ENCODE measurements at regions not wholly inside any gene's neighbourhood (a gene's known extent, or its start where the extent isn't known, plus 50 kb on each side); places are given as distances from the start of the nearest gene placed in this dataset.

DNA sequence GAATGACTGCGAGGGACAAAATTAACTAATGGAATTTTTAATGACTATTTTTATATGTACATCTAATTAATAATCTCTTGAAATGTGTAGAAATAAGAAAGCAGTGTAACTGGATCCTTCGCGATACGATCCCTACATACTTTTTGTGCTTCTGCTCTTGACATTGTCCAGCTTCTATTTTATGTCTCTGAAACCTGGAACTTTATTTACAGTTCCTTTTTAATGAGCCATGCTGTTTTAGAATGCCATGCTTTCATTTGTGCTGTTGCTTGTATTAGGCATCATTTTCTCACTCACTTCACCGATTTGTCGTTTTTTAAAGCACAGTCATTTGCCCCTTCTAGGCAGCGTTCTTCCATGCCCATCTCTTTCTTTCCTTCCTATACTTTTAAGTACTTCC is 301.3 kb downstream of the EDEM1 start:
- TF ChIP-seq, protein P1, sequence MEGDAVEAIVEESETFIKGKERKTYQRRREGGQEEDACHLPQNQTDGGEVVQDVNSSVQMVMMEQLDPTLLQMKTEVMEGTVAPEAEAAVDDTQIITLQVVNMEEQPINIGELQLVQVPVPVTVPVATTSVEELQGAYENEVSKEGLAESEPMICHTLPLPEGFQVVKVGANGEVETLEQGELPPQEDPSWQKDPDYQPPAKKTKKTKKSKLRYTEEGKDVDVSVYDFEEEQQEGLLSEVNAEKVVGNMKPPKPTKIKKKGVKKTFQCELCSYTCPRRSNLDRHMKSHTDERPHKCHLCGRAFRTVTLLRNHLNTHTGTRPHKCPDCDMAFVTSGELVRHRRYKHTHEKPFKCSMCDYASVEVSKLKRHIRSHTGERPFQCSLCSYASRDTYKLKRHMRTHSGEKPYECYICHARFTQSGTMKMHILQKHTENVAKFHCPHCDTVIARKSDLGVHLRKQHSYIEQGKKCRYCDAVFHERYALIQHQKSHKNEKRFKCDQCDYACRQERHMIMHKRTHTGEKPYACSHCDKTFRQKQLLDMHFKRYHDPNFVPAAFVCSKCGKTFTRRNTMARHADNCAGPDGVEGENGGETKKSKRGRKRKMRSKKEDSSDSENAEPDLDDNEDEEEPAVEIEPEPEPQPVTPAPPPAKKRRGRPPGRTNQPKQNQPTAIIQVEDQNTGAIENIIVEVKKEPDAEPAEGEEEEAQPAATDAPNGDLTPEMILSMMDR (IDR thresholded peaks at IDR 0.05) = no peak
- no peak for TF ChIP-seq POLR2A (IDR thresholded peaks at IDR 0.05)
